B cell (primary cell): ENCODE measurements at regions not wholly inside any gene's neighbourhood (a gene's known extent, or its start where the extent isn't known, plus 50 kb on each side); places are given as distances from the start of the nearest gene placed in this dataset.

Source experiments
- CTCF ChIP-seq: fragments of 200-600 bp; IDR thresholded peaks from one replicate; pipeline ENCODE4 v1.8.0; 2022; ENCODE audit warnings: antibody characterized with exemption, mild to moderate bottlenecking
- EZH2 ChIP-seq: IDR thresholded peaks from 2 replicates; pipeline ENCODE4 v1.6.1; 2012; ENCODE audit warnings: borderline replicate concordance, low read depth, mild to moderate bottlenecking, moderate library complexity, low read length; ENCODE audit not compliant: insufficient read depth, poor library complexity, severe bottlenecking

DNA sequence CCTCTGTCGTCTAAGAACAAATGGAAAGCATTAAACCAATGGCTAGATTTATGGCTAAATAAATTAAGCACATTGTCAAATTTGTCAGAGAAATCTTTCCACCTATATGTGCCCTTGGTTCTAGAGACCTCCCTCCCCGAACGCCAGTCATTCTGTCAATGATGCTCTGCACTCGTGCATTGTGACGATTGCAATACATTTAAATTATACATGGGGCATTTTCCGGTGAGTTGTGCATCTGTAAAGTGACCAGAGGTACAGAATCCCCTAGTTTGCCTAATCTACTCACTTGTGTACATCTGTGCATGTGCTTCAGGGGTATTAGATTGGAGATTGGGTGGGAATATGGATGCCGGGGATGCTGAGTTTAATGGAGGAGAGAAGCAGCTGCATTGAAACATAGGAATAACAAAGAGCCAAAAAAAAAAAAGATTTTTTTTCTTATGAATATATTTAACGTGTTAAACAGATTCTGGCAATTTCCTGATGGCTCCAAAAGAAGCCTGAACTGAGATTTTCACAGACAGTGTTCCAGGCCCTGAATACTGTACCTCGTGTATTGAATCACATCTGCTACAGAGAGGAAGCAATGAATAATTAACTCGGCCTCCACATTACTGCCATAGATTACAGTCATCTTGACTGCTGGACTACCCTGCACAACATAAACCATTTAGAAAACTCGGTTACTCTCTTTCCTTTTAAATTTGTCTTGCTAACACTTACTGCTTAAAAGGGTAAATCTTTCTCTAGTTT, 149.0 kb upstream of the C1orf87 start:
- no peak for TF ChIP-seq CTCF
- TF ChIP-seq EZH2, result no peak
